Fibroblast of lung (primary cell): ENCODE measurements at regions not wholly inside any gene's neighbourhood (a gene's known extent, or its start where the extent isn't known, plus 50 kb on each side); places are given as distances from the start of the nearest gene placed in this dataset.

Experiments used
- DNase-seq, 2 donors: peaks; one replicate each; pipeline versions ENCODE4 v3.0.0 to v3.0.0-alpha.2; 2010; ENCODE audit warnings: low read depth in 2 of 2
- H2AFZ ChIP-seq: 2 replicates; pipeline ENCODE4 v1.5.1; 2012; ENCODE audit warnings: low read length, control low read depth, inconsistent platforms
- H3K27ac ChIP-seq: 2 replicates; pipeline ENCODE4 v1.5.1; 2011; ENCODE audit warnings: low read length, control low read depth; ENCODE audit not compliant: insufficient read depth
- H3K27me3 ChIP-seq: 2 replicates; pipeline ENCODE4 v1.5.1; 2011; ENCODE audit warnings: mild to moderate bottlenecking, low read length; ENCODE audit not compliant: control insufficient read depth, insufficient read depth
- H3K36me3 ChIP-seq: 2 replicates; pipeline ENCODE4 v1.5.1; 2011; ENCODE audit warnings: low read length; ENCODE audit not compliant: control insufficient read depth, insufficient read depth
- H3K4me1 ChIP-seq: 2 replicates; pipeline ENCODE4 v1.5.1; 2011; ENCODE audit warnings: low read length; ENCODE audit not compliant: control insufficient read depth, insufficient read depth; ENCODE audit errors: extremely low read depth
- H3K4me2 ChIP-seq: 2 replicates; pipeline ENCODE4 v1.5.1; 2011; ENCODE audit warnings: low read length, control low read depth; ENCODE audit not compliant: insufficient read depth; ENCODE audit errors: extremely low read depth
- H3K4me3 ChIP-seq, 4 experiments: fragments of 200-600 bp in 1 of 4; sonication (generic) in 1 of 4; replicated peaks in 1 of 4; 2 replicates each; pipeline ENCODE4 v1.5.1; 2011 to 2016; ENCODE audit warnings: low read length in 4 of 4, low read depth in 3 of 4, mild to moderate bottlenecking in 3 of 4, control low read depth in 2 of 4, inconsistent platforms in 1 of 4, mixed read lengths in 1 of 4; ENCODE audit not compliant: insufficient read depth in 1 of 4; ENCODE audit errors: control extremely low read depth in 1 of 4
- H3K79me2 ChIP-seq: 2 replicates; pipeline ENCODE4 v1.5.1; 2012; ENCODE audit warnings: mild to moderate bottlenecking, low read length, inconsistent platforms; ENCODE audit not compliant: control insufficient read depth, insufficient read depth
- H3K9ac ChIP-seq: 2 replicates; pipeline ENCODE4 v1.5.1; 2011; ENCODE audit warnings: mild to moderate bottlenecking, low read length, control low read depth; ENCODE audit not compliant: insufficient read depth
- H3K9me3 ChIP-seq: 2 replicates; pipeline ENCODE4 v1.5.1; 2012; ENCODE audit warnings: low read depth, low read length; ENCODE audit not compliant: control insufficient read depth, insufficient read depth
- H4K20me1 ChIP-seq: 2 replicates; pipeline ENCODE4 v1.5.1; 2011; ENCODE audit warnings: low read length; ENCODE audit not compliant: control insufficient read depth, insufficient read depth; ENCODE audit errors: extremely low read depth
- EZH2 ChIP-seq: IDR thresholded peaks from 2 replicates; pipeline ENCODE4 v1.5.1; 2012; ENCODE audit warnings: low read length, control low read depth, mild to moderate bottlenecking; ENCODE audit errors: missing control alignments
- TF ChIP-seq, protein P1 (sequence below), 2 donors: IDR thresholded peaks in 1 of 2; conservative IDR thresholded peaks in 1 of 2; 1 replicate in 1 of 2; 2 replicates in 1 of 2; pipeline ENCODE4 v1.5.1; 2011 to 2012; ENCODE audit warnings: low read length in 2 of 2, control low read depth in 1 of 2, inconsistent platforms in 1 of 2, low read depth in 1 of 2, mild to moderate bottlenecking in 1 of 2

DNA sequence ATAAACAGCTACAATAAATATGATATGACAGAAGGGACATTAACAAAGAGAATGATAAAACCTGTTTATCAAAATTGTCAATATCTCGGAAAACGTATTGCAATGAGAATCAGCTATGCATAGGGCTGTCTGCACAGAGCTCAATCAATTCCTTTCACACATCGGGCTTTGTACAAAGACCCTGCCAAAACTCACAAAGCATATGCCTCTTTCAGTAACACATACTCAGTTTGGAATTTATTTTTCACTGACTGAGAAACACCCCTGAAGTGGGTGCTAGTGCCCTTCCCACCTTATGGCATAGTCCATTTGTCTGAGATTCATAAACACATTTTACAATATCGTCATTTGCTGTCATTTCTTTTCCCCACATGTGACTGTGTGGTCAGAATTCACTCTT is 815.8 kb upstream of the FAM98A start:
- DNase-seq: no peak
- Histone ChIP-seq H3K27me3 (no peaks in the 10 kb centered on the region), H3K36me3 (no peaks in the 10 kb centered on the region), H3K4me2 (no peak overlapping the region), H3K9me3 (no peaks in the 10 kb centered on the region), H3K27ac (no peak overlapping the region), H2AFZ (no peak overlapping the region), H3K4me3 (no peak overlapping the region), H3K79me2 (no peaks in the 10 kb centered on the region), H3K4me1 (no peaks in the 10 kb centered on the region), H3K9ac (no peak overlapping the region), H4K20me1 (no peaks in the 10 kb centered on the region)
- TF ChIP-seq, protein P1, sequence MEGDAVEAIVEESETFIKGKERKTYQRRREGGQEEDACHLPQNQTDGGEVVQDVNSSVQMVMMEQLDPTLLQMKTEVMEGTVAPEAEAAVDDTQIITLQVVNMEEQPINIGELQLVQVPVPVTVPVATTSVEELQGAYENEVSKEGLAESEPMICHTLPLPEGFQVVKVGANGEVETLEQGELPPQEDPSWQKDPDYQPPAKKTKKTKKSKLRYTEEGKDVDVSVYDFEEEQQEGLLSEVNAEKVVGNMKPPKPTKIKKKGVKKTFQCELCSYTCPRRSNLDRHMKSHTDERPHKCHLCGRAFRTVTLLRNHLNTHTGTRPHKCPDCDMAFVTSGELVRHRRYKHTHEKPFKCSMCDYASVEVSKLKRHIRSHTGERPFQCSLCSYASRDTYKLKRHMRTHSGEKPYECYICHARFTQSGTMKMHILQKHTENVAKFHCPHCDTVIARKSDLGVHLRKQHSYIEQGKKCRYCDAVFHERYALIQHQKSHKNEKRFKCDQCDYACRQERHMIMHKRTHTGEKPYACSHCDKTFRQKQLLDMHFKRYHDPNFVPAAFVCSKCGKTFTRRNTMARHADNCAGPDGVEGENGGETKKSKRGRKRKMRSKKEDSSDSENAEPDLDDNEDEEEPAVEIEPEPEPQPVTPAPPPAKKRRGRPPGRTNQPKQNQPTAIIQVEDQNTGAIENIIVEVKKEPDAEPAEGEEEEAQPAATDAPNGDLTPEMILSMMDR (conservative IDR thresholded peaks at IDR 0.05 in 1 of 2, IDR thresholded peaks at IDR 0.05 in 1 of 2; ENCODE audit: low read depth in 1 of 2, low read length in 2 of 2): no peak
- TF ChIP-seq EZH2: no peak

DNA sequence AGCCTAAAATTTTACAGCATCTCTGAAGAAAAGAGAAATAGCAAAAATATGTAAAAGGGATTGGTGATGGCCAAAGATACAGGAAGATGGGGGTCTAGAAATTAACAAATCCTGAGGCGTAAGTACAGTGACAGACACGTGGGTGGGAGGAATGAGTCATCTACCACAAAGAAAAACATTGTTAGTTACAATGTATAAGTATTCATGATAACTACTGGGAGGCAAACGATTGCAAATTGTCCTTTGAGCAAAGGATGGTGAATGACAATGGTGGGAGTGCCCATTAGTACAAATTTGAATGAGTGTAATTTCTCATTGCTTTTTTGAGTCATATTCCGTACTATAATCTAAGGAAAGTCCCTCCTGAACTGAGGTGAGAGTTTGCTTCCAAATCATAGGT is 809.0 kb upstream of the FAM98A start:
- no peaks in the 10 kb centered on the region for H4K20me1 ChIP-seq
- no peaks in the 10 kb centered on the region for H3K79me2 ChIP-seq
- no peaks in the 10 kb centered on the region for H3K27me3 ChIP-seq
- H3K9ac ChIP-seq: no peak overlapping the region
- H3K9me3 ChIP-seq: no peaks in the 10 kb centered on the region
- no peak overlapping the region for H3K27ac ChIP-seq
- H3K4me2 ChIP-seq: no peak overlapping the region
- H3K4me3 ChIP-seq: no peak overlapping the region
- no peak overlapping the region for H2AFZ ChIP-seq
- H3K36me3 ChIP-seq: no peaks in the 10 kb centered on the region
- peak in 1 of 2 donors; percentile 34 for DNase-seq
- no peak for TF ChIP-seq EZH2
- TF ChIP-seq, protein P1 (conservative IDR thresholded peaks at IDR 0.05 in 1 of 2, IDR thresholded peaks at IDR 0.05 in 1 of 2; ENCODE audit: low read depth in 1 of 2, low read length in 2 of 2): no peak
- no peaks in the 10 kb centered on the region for H3K4me1 ChIP-seq

DNA sequence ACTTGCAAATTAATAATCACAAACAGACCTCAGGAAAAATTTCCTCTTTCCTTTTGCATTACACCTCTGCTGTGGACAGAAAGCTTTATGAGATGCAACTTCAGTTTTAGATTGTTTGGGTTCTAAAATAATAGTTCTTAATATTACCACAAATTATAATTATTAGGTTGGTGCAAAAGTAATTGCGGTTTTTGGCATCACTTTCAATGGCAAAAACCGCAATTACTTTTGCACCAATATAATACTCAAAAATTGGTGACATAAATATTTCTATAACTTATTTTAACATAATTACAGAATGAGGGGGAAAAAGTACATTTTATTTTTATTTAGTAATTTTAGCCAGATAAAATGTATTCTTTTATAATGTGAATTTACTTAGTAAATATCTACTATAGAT is 804.4 kb upstream of the FAM98A start:
- no peaks in the 10 kb centered on the region for H3K79me2 ChIP-seq
- no peaks in the 10 kb centered on the region for H3K27me3 ChIP-seq
- no peak overlapping the region for H3K9ac ChIP-seq
- TF ChIP-seq, protein P1 (conservative IDR thresholded peaks at IDR 0.05 in 1 of 2, IDR thresholded peaks at IDR 0.05 in 1 of 2; ENCODE audit: low read depth in 1 of 2, low read length in 2 of 2): no peak
- no peak overlapping the region for H3K27ac ChIP-seq
- H3K4me3 ChIP-seq: no peak overlapping the region
- H3K9me3 ChIP-seq: no peaks in the 10 kb centered on the region
- H2AFZ ChIP-seq: no peak overlapping the region
- H4K20me1 ChIP-seq: no peaks in the 10 kb centered on the region
- no peak for DNase-seq
- no peak overlapping the region for H3K4me2 ChIP-seq
- H3K4me1 ChIP-seq: no peaks in the 10 kb centered on the region
- H3K36me3 ChIP-seq: no peaks in the 10 kb centered on the region
